Nephron (organoid): ENCODE measurements at regions not wholly inside any gene's neighbourhood (a gene's known extent, or its start where the extent isn't known, plus 50 kb on each side); places are given as distances from the start of the nearest gene placed in this dataset.

Experiments used
- H3K27ac Mint-ChIP-seq, 3 experiments: 2 replicates each; pipeline ENCODE4 v1.8.0; 2020; ENCODE audit warnings: mixed read lengths in 3 of 3, mild to moderate bottlenecking in 2 of 3, moderate library complexity in 1 of 3
- H3K27me3 Mint-ChIP-seq: 2 replicates; pipeline ENCODE4 v1.8.0; 2021; ENCODE audit warnings: low read depth, mild to moderate bottlenecking, moderate library complexity, mixed read lengths
- H3K36me3 Mint-ChIP-seq: 2 replicates; pipeline ENCODE4 v1.8.0; 2020; ENCODE audit warnings: low read depth, mixed read lengths
- H3K4me1 Mint-ChIP-seq: 2 replicates; pipeline ENCODE4 v1.8.0; 2020; ENCODE audit warnings: mixed read lengths
- H3K4me3 Mint-ChIP-seq, 3 experiments: 2 replicates each; pipeline ENCODE4 v1.8.0; 2020; ENCODE audit warnings: mild to moderate bottlenecking in 3 of 3, mixed read lengths in 3 of 3, moderate library complexity in 2 of 3
- H3K9me3 Mint-ChIP-seq: 2 replicates; pipeline ENCODE4 v1.8.0; 2020; ENCODE audit warnings: mixed read lengths
- CTCF ChIP-seq, 3 experiments: fragments of 200-600 bp; sonication (generic); IDR thresholded peaks; one replicate each; pipeline ENCODE4 v1.5.0; 2021; ENCODE audit warnings: antibody characterized with exemption in 3 of 3; ENCODE audit not compliant: unreplicated experiment in 3 of 3

- Mint-ChIP-seq H3K27ac (no peak overlapping the region), H3K36me3 (no peaks in the 10 kb centered on the region), H3K4me1 (peaks cover 5% of the 10 kb centered on the region), H3K27me3 (no peaks in the 10 kb centered on the region), H3K4me3 (no peak overlapping the region), H3K9me3 (peaks cover 6% of the 10 kb centered on the region)
- no peak for TF ChIP-seq CTCF (IDR thresholded peaks at IDR 0.05; ENCODE audit: unreplicated experiment in 3 of 3)
These were observed 590.4 kb downstream of the PDCD6IP start for GRCh38 chr3:34388830-34389229.

- no peak overlapping the region for H3K27ac Mint-ChIP-seq
- H3K36me3 Mint-ChIP-seq = no peaks in the 10 kb centered on the region
- H3K4me3 Mint-ChIP-seq = no peak overlapping the region
- no peak for TF ChIP-seq CTCF (IDR thresholded peaks at IDR 0.05; ENCODE audit: unreplicated experiment in 3 of 3)
- no peaks in the 10 kb centered on the region for H3K4me1 Mint-ChIP-seq
- peaks cover 12% of the 10 kb centered on the region for H3K9me3 Mint-ChIP-seq
- no peaks in the 10 kb centered on the region for H3K27me3 Mint-ChIP-seq
These were observed 596.7 kb downstream of the PDCD6IP start for GRCh38 chr3:34394978-34395748.

GRCh38 chr3:34396288-34396687, 597.9 kb downstream of the PDCD6IP start:
- no peak for TF ChIP-seq CTCF (IDR thresholded peaks at IDR 0.05; ENCODE audit: unreplicated experiment in 3 of 3)
- H3K27me3 Mint-ChIP-seq = no peaks in the 10 kb centered on the region
- H3K27ac Mint-ChIP-seq = no peak overlapping the region
- H3K36me3 Mint-ChIP-seq = no peaks in the 10 kb centered on the region
- no peak overlapping the region for H3K4me3 Mint-ChIP-seq
- H3K9me3 Mint-ChIP-seq = peaks cover 12% of the 10 kb centered on the region
- H3K4me1 Mint-ChIP-seq = no peaks in the 10 kb centered on the region

- Mint-ChIP-seq H3K4me1 (no peaks in the 10 kb centered on the region), H3K27ac (no peak overlapping the region), H3K27me3 (no peaks in the 10 kb centered on the region), H3K9me3 (peaks cover 12% of the 10 kb centered on the region), H3K4me3 (no peak overlapping the region), H3K36me3 (no peaks in the 10 kb centered on the region)
- TF ChIP-seq CTCF (IDR thresholded peaks at IDR 0.05; ENCODE audit: unreplicated experiment in 3 of 3) = no peak
These were observed 598.5 kb downstream of the PDCD6IP start for GRCh38 chr3:34396956-34397355.

DNA sequence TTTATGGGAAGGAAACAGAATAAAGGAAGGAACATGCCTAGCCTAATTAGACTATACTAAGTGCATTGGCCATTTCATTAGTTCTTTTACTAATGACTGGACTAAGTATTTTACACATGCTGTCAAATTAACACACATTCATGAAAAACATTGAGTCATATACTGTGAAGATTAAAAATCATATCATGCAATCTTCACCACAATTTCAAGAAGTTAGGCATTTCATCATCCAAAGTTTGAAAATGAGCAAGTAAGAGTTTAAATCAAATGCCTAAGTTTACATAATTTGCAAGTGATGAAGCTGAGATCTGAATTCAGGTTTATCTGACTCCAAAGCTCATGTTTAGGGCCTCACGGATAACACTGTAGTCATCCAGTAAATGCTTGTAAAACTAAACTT, 601.0 kb downstream of the PDCD6IP start:
- no peak for TF ChIP-seq CTCF (IDR thresholded peaks at IDR 0.05; ENCODE audit: unreplicated experiment in 3 of 3)
- Mint-ChIP-seq H3K4me3 (no peak overlapping the region), H3K36me3 (no peaks in the 10 kb centered on the region), H3K4me1 (no peaks in the 10 kb centered on the region), H3K9me3 (peaks cover 3% of the 10 kb centered on the region), H3K27ac (no peak overlapping the region), H3K27me3 (no peaks in the 10 kb centered on the region)

GRCh38 chr3:34405159-34405558, 606.7 kb downstream of the PDCD6IP start:
- no peaks in the 10 kb centered on the region for H3K4me1 Mint-ChIP-seq
- TF ChIP-seq CTCF (IDR thresholded peaks at IDR 0.05; ENCODE audit: unreplicated experiment in 3 of 3) = no peak
- H3K27ac Mint-ChIP-seq = no peak overlapping the region

More at GRCh38 chr3:34405159-34405558, 606.7 kb downstream of the PDCD6IP start:
- H3K4me3 Mint-ChIP-seq = no peak overlapping the region
- no peaks in the 10 kb centered on the region for H3K27me3 Mint-ChIP-seq
- H3K36me3 Mint-ChIP-seq = no peaks in the 10 kb centered on the region
- no peaks in the 10 kb centered on the region for H3K9me3 Mint-ChIP-seq
